ENCODE measurements at regions not wholly inside any gene's neighbourhood (a gene's known extent, or its start where the extent isn't known, plus 50 kb on each side); places are given as distances from the start of the nearest gene placed in this dataset.

GRCh38 chr15:45831787-45832186, 197.0 kb downstream of the SQOR start:
- H3K27me3 ChIP-seq (ENCODE audit: control insufficient read depth in 3 of 3, insufficient read depth in 3 of 3, low read length in 3 of 3) = no peaks in the 10 kb centered on the region
- no peak overlapping the region for H3K9ac ChIP-seq (ENCODE audit: low read depth in 1 of 3, low read length in 3 of 3)
- no peak overlapping the region for H3K27ac ChIP-seq (ENCODE audit: low read depth, low read length)
- H3K4me3 ChIP-seq (ENCODE audit: low read length in 3 of 3) = no peak overlapping the region
- H3K36me3 ChIP-seq (ENCODE audit: control insufficient read depth in 3 of 3, insufficient read depth in 3 of 3, low read length in 3 of 3) = no peaks in the 10 kb centered on the region
- H3K4me1 ChIP-seq (ENCODE audit: control insufficient read depth in 3 of 3, insufficient read depth in 3 of 3, low read length in 3 of 3) = no peaks in the 10 kb centered on the region
- no peaks in the 10 kb centered on the region for H3K9me3 ChIP-seq (ENCODE audit: control insufficient read depth in 3 of 3, low read length in 3 of 3)

- Histone ChIP-seq H3K27me3 (ENCODE audit: control insufficient read depth in 3 of 3, insufficient read depth in 3 of 3, low read length in 3 of 3) (no peaks in the 10 kb centered on the region), H3K36me3 (ENCODE audit: control insufficient read depth in 3 of 3, insufficient read depth in 3 of 3, low read length in 3 of 3) (no peaks in the 10 kb centered on the region), H3K4me3 (ENCODE audit: low read length in 3 of 3) (no peak overlapping the region), H3K27ac (ENCODE audit: low read depth, low read length) (no peak overlapping the region), H3K4me1 (ENCODE audit: control insufficient read depth in 3 of 3, insufficient read depth in 3 of 3, low read length in 3 of 3) (no peaks in the 10 kb centered on the region), H3K9ac (ENCODE audit: low read depth in 1 of 3, low read length in 3 of 3) (no peak overlapping the region), H3K9me3 (ENCODE audit: control insufficient read depth in 3 of 3, low read length in 3 of 3) (no peaks in the 10 kb centered on the region)
Observed at GRCh38 chr15:45834622-45835021, 199.8 kb downstream of the SQOR start.

- Histone ChIP-seq H3K27me3 (ENCODE audit: control insufficient read depth in 3 of 3, insufficient read depth in 3 of 3, low read length in 3 of 3) (peaks cover 0 to 14% (median 5%) of the 10 kb centered on the region in 3 donors), H3K9ac (ENCODE audit: low read depth in 1 of 3, low read length in 3 of 3) (no peak overlapping the region), H3K36me3 (ENCODE audit: control insufficient read depth in 3 of 3, insufficient read depth in 3 of 3, low read length in 3 of 3) (no peaks in the 10 kb centered on the region), H3K4me3 (ENCODE audit: low read length in 3 of 3) (no peak overlapping the region), H3K4me1 (ENCODE audit: control insufficient read depth in 3 of 3, insufficient read depth in 3 of 3, low read length in 3 of 3) (no peaks in the 10 kb centered on the region), H3K27ac (ENCODE audit: low read depth, low read length) (no peak overlapping the region), H3K9me3 (ENCODE audit: control insufficient read depth in 3 of 3, low read length in 3 of 3) (no peaks in the 10 kb centered on the region)
Observed at GRCh38 chr15:45842151-45842550, 207.3 kb downstream of the SQOR start.

DNA sequence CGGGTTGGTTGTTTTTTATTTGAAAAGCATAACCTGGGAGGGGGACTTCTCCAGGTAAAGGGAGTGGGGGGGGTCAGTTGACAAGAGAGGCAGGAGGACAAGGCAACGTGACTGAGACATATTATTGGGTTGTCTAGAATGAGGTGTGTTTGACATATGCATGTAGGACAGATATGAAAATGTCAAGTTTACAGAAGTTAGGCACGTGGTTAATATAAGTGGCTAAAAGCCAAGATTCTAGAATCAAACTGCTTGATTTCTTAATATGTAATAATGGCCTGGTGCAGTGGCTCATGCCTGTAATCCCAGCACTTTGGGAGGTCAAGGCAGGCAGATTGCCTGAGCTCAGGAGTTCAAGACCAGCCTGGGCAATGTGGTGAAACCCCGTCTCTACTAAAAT, 212.8 kb downstream of the SQOR start:
- no peak overlapping the region for H3K27ac ChIP-seq (ENCODE audit: low read depth, low read length)
- no peaks in the 10 kb centered on the region for H3K27me3 ChIP-seq (ENCODE audit: control insufficient read depth in 3 of 3, insufficient read depth in 3 of 3, low read length in 3 of 3)
- H3K4me1 ChIP-seq (ENCODE audit: control insufficient read depth in 3 of 3, insufficient read depth in 3 of 3, low read length in 3 of 3) = no peaks in the 10 kb centered on the region
- H3K9me3 ChIP-seq (ENCODE audit: control insufficient read depth in 3 of 3, low read length in 3 of 3) = peaks cover 0 to 3% (median 0%) of the 10 kb centered on the region in 3 donors
- no peaks in the 10 kb centered on the region for H3K36me3 ChIP-seq (ENCODE audit: control insufficient read depth in 3 of 3, insufficient read depth in 3 of 3, low read length in 3 of 3)
- H3K4me3 ChIP-seq (ENCODE audit: low read length in 3 of 3) = no peak overlapping the region
- H3K9ac ChIP-seq (ENCODE audit: low read depth in 1 of 3, low read length in 3 of 3) = no peak overlapping the region

DNA sequence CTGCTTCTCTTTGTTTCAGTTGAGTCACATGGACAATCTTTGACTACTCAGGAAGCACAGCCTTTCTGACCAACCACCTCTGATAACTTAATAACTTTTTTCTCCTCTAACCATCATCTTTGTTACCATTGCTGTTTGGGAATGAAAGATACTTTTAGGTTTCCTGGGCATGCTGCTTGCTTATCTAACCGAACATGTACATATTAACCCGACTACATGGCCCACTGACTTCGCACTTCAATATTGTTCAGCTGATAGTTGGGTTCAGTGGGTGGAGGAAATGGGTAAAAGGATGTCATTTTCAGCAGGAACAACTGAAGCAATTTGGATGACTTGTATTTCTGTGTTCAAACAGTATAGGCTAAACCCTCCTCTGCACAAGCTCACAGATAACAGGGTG, 214.3 kb downstream of the SQOR start:
- Histone ChIP-seq H3K36me3 (ENCODE audit: control insufficient read depth in 3 of 3, insufficient read depth in 3 of 3, low read length in 3 of 3) (no peaks in the 10 kb centered on the region), H3K4me3 (ENCODE audit: low read length in 3 of 3) (no peak overlapping the region)

DNA sequence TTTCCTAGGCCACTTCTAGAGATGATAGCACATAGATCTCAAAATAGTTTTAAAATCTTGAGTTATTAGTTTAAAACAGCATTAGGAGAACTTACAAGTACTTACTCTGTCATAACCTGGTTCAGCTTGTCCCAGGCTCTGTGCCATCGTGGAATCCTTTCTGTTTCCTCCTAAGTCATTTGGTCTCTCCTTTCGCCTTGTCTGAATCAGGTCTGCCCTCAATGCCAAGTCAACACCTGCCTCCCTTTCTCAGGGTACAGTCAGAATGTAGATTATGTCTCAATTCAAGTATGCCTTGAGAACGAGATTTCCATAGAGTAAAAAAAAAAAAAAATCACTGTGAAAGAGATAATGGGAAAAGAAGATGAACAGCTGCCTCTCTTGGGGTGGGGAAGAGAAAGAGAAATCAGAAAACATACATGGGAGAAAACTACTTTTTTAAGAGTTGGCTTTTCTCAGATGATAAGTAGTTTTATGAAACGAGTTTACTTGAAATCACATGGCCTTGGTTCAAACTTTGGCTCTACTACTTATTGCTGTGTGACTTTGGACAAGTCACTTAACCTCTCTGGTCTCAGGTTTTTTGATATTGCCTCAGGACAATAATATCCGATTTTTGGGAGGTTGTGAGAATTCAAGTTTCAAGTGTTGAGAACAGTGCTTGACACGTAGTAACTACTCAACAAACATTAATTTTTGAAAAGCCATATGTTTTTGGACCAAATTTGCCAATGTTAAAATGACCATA, 219.8 kb downstream of the SQOR start:
- Histone ChIP-seq H3K27me3 (ENCODE audit: control insufficient read depth in 3 of 3, insufficient read depth in 3 of 3, low read length in 3 of 3) (no peaks in the 10 kb centered on the region), H3K27ac (ENCODE audit: low read depth, low read length) (no peak overlapping the region), H3K36me3 (ENCODE audit: control insufficient read depth in 3 of 3, insufficient read depth in 3 of 3, low read length in 3 of 3) (no peaks in the 10 kb centered on the region), H3K4me1 (ENCODE audit: control insufficient read depth in 3 of 3, insufficient read depth in 3 of 3, low read length in 3 of 3) (no peaks in the 10 kb centered on the region), H3K9ac (ENCODE audit: low read depth in 1 of 3, low read length in 3 of 3) (no peak overlapping the region), H3K4me3 (ENCODE audit: low read length in 3 of 3) (no peak overlapping the region), H3K9me3 (ENCODE audit: control insufficient read depth in 3 of 3, low read length in 3 of 3) (peaks cover 0 to 3% (median 0%) of the 10 kb centered on the region in 3 donors)

More for the DNA sequence above, 214.3 kb downstream of the SQOR start:
- peaks cover 0 to 3% (median 0%) of the 10 kb centered on the region in 3 donors for H3K9me3 ChIP-seq (ENCODE audit: control insufficient read depth in 3 of 3, low read length in 3 of 3)
- no peaks in the 10 kb centered on the region for H3K4me1 ChIP-seq (ENCODE audit: control insufficient read depth in 3 of 3, insufficient read depth in 3 of 3, low read length in 3 of 3)
- no peak overlapping the region for H3K9ac ChIP-seq (ENCODE audit: low read depth in 1 of 3, low read length in 3 of 3)
- H3K27ac ChIP-seq (ENCODE audit: low read depth, low read length) = no peak overlapping the region
- H3K27me3 ChIP-seq (ENCODE audit: control insufficient read depth in 3 of 3, insufficient read depth in 3 of 3, low read length in 3 of 3) = no peaks in the 10 kb centered on the region

DNA sequence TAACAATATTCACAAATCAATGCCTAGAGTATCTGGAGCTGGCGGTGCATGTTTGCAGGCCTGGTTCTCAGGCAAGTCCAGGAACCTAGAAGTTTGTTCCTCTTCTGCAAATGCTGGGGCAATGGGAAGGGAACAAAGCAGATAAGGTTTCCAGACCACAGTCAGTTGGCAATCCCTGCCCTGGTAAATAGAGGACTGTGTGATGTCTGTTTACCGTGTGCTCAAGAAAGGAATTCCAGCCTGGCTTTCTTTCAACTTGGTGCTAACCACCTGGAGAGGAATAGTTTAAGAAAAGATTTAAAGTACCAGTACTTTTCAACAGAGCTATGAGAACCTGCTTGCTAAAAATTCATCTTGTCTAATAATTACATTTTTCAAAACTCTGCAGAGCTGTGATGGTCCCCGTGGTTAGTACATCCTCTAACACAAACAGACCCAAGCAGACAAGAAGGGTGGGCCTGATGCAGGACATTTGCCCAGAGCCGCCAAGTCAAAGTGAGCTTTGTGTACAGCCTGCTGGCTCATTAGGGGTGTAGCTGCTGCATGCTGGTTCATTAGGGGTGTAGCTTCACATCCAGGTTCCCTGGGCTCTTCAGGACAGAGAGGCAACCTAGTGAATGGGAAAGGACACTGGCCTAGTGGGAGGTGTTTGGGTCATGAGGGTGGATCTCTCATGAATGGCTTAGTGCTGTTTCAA, 220.5 kb downstream of the SQOR start:
- Histone ChIP-seq H3K27me3 (ENCODE audit: control insufficient read depth in 3 of 3, insufficient read depth in 3 of 3, low read length in 3 of 3) (no peaks in the 10 kb centered on the region), H3K9me3 (ENCODE audit: control insufficient read depth in 3 of 3, low read length in 3 of 3) (peaks cover 0 to under 1% (median 0%) of the 10 kb centered on the region in 3 donors), H3K4me1 (ENCODE audit: control insufficient read depth in 3 of 3, insufficient read depth in 3 of 3, low read length in 3 of 3) (no peaks in the 10 kb centered on the region), H3K27ac (ENCODE audit: low read depth, low read length) (no peak overlapping the region), H3K9ac (ENCODE audit: low read depth in 1 of 3, low read length in 3 of 3) (no peak overlapping the region), H3K36me3 (ENCODE audit: control insufficient read depth in 3 of 3, insufficient read depth in 3 of 3, low read length in 3 of 3) (no peaks in the 10 kb centered on the region), H3K4me3 (ENCODE audit: low read length in 3 of 3) (no peak overlapping the region)

- no peaks in the 10 kb centered on the region for H3K9me3 ChIP-seq (ENCODE audit: control insufficient read depth in 3 of 3, low read length in 3 of 3)
- no peaks in the 10 kb centered on the region for H3K4me1 ChIP-seq (ENCODE audit: control insufficient read depth in 3 of 3, insufficient read depth in 3 of 3, low read length in 3 of 3)
- H3K27me3 ChIP-seq (ENCODE audit: control insufficient read depth in 3 of 3, insufficient read depth in 3 of 3, low read length in 3 of 3) = no peaks in the 10 kb centered on the region
- H3K9ac ChIP-seq (ENCODE audit: low read depth in 1 of 3, low read length in 3 of 3) = no peak overlapping the region
- no peak overlapping the region for H3K27ac ChIP-seq (ENCODE audit: low read depth, low read length)
- no peak overlapping the region for H3K4me3 ChIP-seq (ENCODE audit: low read length in 3 of 3)
- H3K36me3 ChIP-seq (ENCODE audit: control insufficient read depth in 3 of 3, insufficient read depth in 3 of 3, low read length in 3 of 3) = no peaks in the 10 kb centered on the region
Observed at GRCh38 chr15:45855907-45856579, 221.2 kb downstream of the SQOR start.

GRCh38 chr15:45857291-45857690, 222.5 kb downstream of the SQOR start:
- Histone ChIP-seq H3K9ac (ENCODE audit: low read depth in 1 of 3, low read length in 3 of 3) (no peak overlapping the region), H3K4me3 (ENCODE audit: low read length in 3 of 3) (no peak overlapping the region), H3K36me3 (ENCODE audit: control insufficient read depth in 3 of 3, insufficient read depth in 3 of 3, low read length in 3 of 3) (no peaks in the 10 kb centered on the region), H3K9me3 (ENCODE audit: control insufficient read depth in 3 of 3, low read length in 3 of 3) (no peaks in the 10 kb centered on the region), H3K27ac (ENCODE audit: low read depth, low read length) (no peak overlapping the region), H3K4me1 (ENCODE audit: control insufficient read depth in 3 of 3, insufficient read depth in 3 of 3, low read length in 3 of 3) (no peaks in the 10 kb centered on the region), H3K27me3 (ENCODE audit: control insufficient read depth in 3 of 3, insufficient read depth in 3 of 3, low read length in 3 of 3) (no peaks in the 10 kb centered on the region)

- Histone ChIP-seq H3K4me3 (ENCODE audit: low read length in 3 of 3) (no peak overlapping the region), H3K27me3 (ENCODE audit: control insufficient read depth in 3 of 3, insufficient read depth in 3 of 3, low read length in 3 of 3) (no peaks in the 10 kb centered on the region), H3K9me3 (ENCODE audit: control insufficient read depth in 3 of 3, low read length in 3 of 3) (no peaks in the 10 kb centered on the region), H3K4me1 (ENCODE audit: control insufficient read depth in 3 of 3, insufficient read depth in 3 of 3, low read length in 3 of 3) (no peaks in the 10 kb centered on the region), H3K9ac (ENCODE audit: low read depth in 1 of 3, low read length in 3 of 3) (no peak overlapping the region), H3K27ac (ENCODE audit: low read depth, low read length) (no peak overlapping the region), H3K36me3 (ENCODE audit: control insufficient read depth in 3 of 3, insufficient read depth in 3 of 3, low read length in 3 of 3) (no peaks in the 10 kb centered on the region)
Observed at GRCh38 chr15:45858491-45858890, 223.7 kb downstream of the SQOR start.
